Small intestine (tissue), 7 donors: ENCODE measurements at regions not wholly inside any gene's neighbourhood (a gene's known extent, or its start where the extent isn't known, plus 50 kb on each side); places are given as distances from the start of the nearest gene placed in this dataset.

Source experiments
- DNase-seq, 2 donors: peaks; one replicate each; pipeline versions ENCODE4 v3.0.0 to v3.0.0-alpha.2; 2013
- FAIRE-seq: peaks from 2 replicates; lab custom pipeline; 2012; peaks lifted over from hg19 to GRCh38; lab: Jason Lieb, UNC
- H3K27ac ChIP-seq, 3 donors: one replicate each; pipeline ENCODE4 v1.5.1; 2013; ENCODE audit warnings: low read length in 2 of 3, mild to moderate bottlenecking in 2 of 3, control low read depth in 1 of 3, inconsistent platforms in 1 of 3, low read depth in 1 of 3, moderate library complexity in 1 of 3
- H3K27me3 ChIP-seq, 3 donors: one replicate each; pipeline ENCODE4 v1.6.1; 2013; ENCODE audit warnings: low read length in 3 of 3, inconsistent platforms in 1 of 3; ENCODE audit not compliant: control insufficient read depth in 3 of 3, insufficient read depth in 3 of 3
- H3K36me3 ChIP-seq, 3 donors: one replicate each; pipeline ENCODE4 v1.6.1; 2013; ENCODE audit warnings: low read length in 3 of 3, inconsistent platforms in 1 of 3, low read depth in 1 of 3, mild to moderate bottlenecking in 1 of 3, moderate library complexity in 1 of 3; ENCODE audit not compliant: control insufficient read depth in 3 of 3, insufficient read depth in 2 of 3
- H3K4me1 ChIP-seq, 3 donors: one replicate each; pipeline ENCODE4 v1.6.1; 2013; ENCODE audit warnings: low read length in 2 of 3, inconsistent platforms in 1 of 3, low read depth in 1 of 3, mild to moderate bottlenecking in 1 of 3, moderate library complexity in 1 of 3; ENCODE audit not compliant: control insufficient read depth in 3 of 3, insufficient read depth in 2 of 3
- H3K4me3 ChIP-seq, 3 donors: one replicate each; pipeline ENCODE4 v1.5.1; 2013; ENCODE audit warnings: low read length in 3 of 3, control low read depth in 1 of 3, inconsistent platforms in 1 of 3, low read depth in 1 of 3, mild to moderate bottlenecking in 1 of 3, moderate library complexity in 1 of 3
- H3K9me3 ChIP-seq, 2 donors: one replicate each; pipeline ENCODE4 v1.6.1; 2013; ENCODE audit warnings: low read depth in 1 of 2, low read length in 1 of 2; ENCODE audit not compliant: control insufficient read depth in 2 of 2, insufficient read depth in 1 of 2
- WGBS, 3 donors: extraction: QIAGEN DNeasy Blood & Tissue Kit; methylation state at CpG; one replicate each; pipeline ENCODE4 v1.1.7; 2013; 5-methylcytosine and 5-hydroxymethylcytosine counted together
- donor health status: healthy with polysubstance abuse.
- donor health status: control.
- donor health status: control.
- donor health status: Bipolar disorder and iron deficiency.
- donor health status: healthy.

- peak in 1 of 2 donors; percentile 40 for DNase-seq
- no peak for FAIRE-seq
- Histone ChIP-seq H3K9me3 (no peaks in the 10 kb centered on the region), H3K27ac (peak overlapping the region in 1 of 3 donors; percentile 34), H3K4me1 (peaks cover 0 to 23% (median 0%) of the 10 kb centered on the region in 3 donors), H3K27me3 (no peaks in the 10 kb centered on the region), H3K36me3 (no peaks in the 10 kb centered on the region), H3K4me3 (no peak overlapping the region)
- WGBS, 3 donors, result 3 to 26% (median 4%) methylated on average over 1 of the region's 1 CpG
Measured at GRCh38 chr7:88456490-88456889, 149.8 kb upstream of the STEAP4 start.

- 68 to 77% (median 76%) methylated on average over 1 of the region's 1 CpG for WGBS, 3 donors
- FAIRE-seq, result no peak
- no peaks in the 10 kb centered on the region for H3K9me3 ChIP-seq
Measured at GRCh38 chr7:88455696-88456095, 149.0 kb upstream of the STEAP4 start.

GRCh38 chr7:88452646-88453045, 146.0 kb upstream of the STEAP4 start:
- Histone ChIP-seq H3K36me3 (no peaks in the 10 kb centered on the region), H3K4me1 (peaks cover 0 to 23% (median 0%) of the 10 kb centered on the region in 3 donors), H3K4me3 (no peak overlapping the region), H3K27me3 (no peaks in the 10 kb centered on the region), H3K27ac (peak overlapping the region in 1 of 3 donors; percentile 55), H3K9me3 (no peaks in the 10 kb centered on the region)
- DNase-seq, result peak in 1 of 2 donors; percentile 67
- no peak for FAIRE-seq
- 51 to 71% (median 69%) methylated on average over 3 of the region's 3 CpGs for WGBS, 3 donors

More at GRCh38 chr7:88455696-88456095, 149.0 kb upstream of the STEAP4 start:
- Histone ChIP-seq H3K4me1 (peaks cover 0 to 23% (median 0%) of the 10 kb centered on the region in 3 donors), H3K4me3 (no peak overlapping the region), H3K27me3 (no peaks in the 10 kb centered on the region), H3K27ac (no peak overlapping the region), H3K36me3 (no peaks in the 10 kb centered on the region)
- DNase-seq, result no peak

GRCh38 chr7:88450874-88451273, 144.2 kb upstream of the STEAP4 start:
- 74 to 84% (median 74%) methylated on average over 1 of the region's 1 CpG for WGBS, 3 donors
- no peak overlapping the region for H3K27ac ChIP-seq
- no peaks in the 10 kb centered on the region for H3K27me3 ChIP-seq
- peaks cover 0 to 17% (median 0%) of the 10 kb centered on the region in 3 donors for H3K4me1 ChIP-seq
- no peak for FAIRE-seq
- no peaks in the 10 kb centered on the region for H3K9me3 ChIP-seq
- no peaks in the 10 kb centered on the region for H3K36me3 ChIP-seq
- H3K4me3 ChIP-seq, result no peak overlapping the region
- DNase-seq, result no peak

DNA sequence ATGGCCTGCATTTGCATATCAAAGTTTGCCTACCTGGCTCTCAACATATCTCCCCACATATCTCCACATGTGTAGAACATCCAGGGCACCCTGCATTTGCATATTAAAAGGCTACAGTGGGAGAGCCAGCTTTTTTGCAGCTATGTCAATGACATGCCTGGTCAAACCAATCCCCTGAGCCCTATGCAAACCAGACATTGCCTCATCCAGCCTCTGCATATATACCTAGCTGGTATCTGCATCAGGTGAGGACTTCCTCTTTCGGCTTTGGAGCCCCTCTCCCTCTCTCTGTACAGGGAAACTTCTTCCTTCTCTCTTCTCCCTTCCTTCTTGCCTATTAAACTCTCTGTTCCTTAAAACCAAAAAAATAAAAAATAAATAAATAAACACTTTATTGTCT, 142.7 kb upstream of the STEAP4 start:
- WGBS, 3 donors, result 70 to 81% (median 71%) methylated on average over 1 of the region's 1 CpG

DNA sequence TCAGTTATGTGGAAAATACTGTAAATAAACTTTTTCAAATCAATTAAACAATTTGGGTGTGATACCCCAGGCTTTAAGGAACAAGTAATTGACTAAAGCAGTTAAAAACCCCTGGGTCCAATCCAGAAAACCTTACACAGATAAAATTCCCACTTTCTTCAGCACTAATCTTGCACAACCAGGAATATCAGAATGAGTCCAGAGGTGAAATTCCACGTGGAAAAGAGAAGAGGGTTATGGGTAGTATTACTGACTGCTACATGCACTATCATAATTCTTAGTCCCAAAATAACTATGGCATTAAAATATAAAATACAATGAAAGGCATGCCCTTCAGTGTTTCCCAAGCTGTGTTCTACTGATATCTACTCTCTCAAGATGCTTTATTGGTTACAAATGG, 135.7 kb upstream of the STEAP4 start:
- FAIRE-seq (no peak), DNase-seq (peak in 1 of 2 donors; percentile 63)
- peaks cover 0 to 5% of the 10 kb centered on the region in 2 donors for H3K9me3 ChIP-seq
- no peaks in the 10 kb centered on the region for H3K36me3 ChIP-seq
- WGBS, 3 donors, result 14 to 35% (median 16%) methylated on average over 1 of the region's 1 CpG
- no peak overlapping the region for H3K27ac ChIP-seq
- peaks cover 0 to 2% (median 0%) of the 10 kb centered on the region in 3 donors for H3K4me1 ChIP-seq
- no peaks in the 10 kb centered on the region for H3K27me3 ChIP-seq
- no peak overlapping the region for H3K4me3 ChIP-seq

More for the DNA sequence above, 142.7 kb upstream of the STEAP4 start:
- Histone ChIP-seq H3K27me3 (no peaks in the 10 kb centered on the region), H3K4me3 (no peak overlapping the region), H3K4me1 (peaks cover 0 to 16% (median 0%) of the 10 kb centered on the region in 3 donors), H3K27ac (no peak overlapping the region), H3K36me3 (no peaks in the 10 kb centered on the region), H3K9me3 (no peaks in the 10 kb centered on the region)
- DNase-seq (no peak), FAIRE-seq (no peak)

- no peak overlapping the region for H3K4me3 ChIP-seq
- no peaks in the 10 kb centered on the region for H3K27me3 ChIP-seq
- DNase-seq, result no peak
- H3K27ac ChIP-seq, result no peak overlapping the region
- H3K36me3 ChIP-seq, result no peaks in the 10 kb centered on the region
- H3K4me1 ChIP-seq, result peaks cover 0 to 2% (median 0%) of the 10 kb centered on the region in 3 donors
- no peak for FAIRE-seq
- H3K9me3 ChIP-seq, result no peaks in the 10 kb centered on the region
Measured at GRCh38 chr7:88437132-88437531, 130.4 kb upstream of the STEAP4 start.

GRCh38 chr7:88432301-88432700, 125.6 kb upstream of the STEAP4 start:
- Histone ChIP-seq H3K4me1 (no peaks in the 10 kb centered on the region), H3K36me3 (no peaks in the 10 kb centered on the region), H3K27ac (no peak overlapping the region), H3K4me3 (no peak overlapping the region), H3K27me3 (no peaks in the 10 kb centered on the region), H3K9me3 (no peaks in the 10 kb centered on the region)
- FAIRE-seq, result no peak
- WGBS, 3 donors, result 32 to 53% (median 37%) methylated on average over 2 of the region's 2 CpGs
- DNase-seq, result no peak

DNA sequence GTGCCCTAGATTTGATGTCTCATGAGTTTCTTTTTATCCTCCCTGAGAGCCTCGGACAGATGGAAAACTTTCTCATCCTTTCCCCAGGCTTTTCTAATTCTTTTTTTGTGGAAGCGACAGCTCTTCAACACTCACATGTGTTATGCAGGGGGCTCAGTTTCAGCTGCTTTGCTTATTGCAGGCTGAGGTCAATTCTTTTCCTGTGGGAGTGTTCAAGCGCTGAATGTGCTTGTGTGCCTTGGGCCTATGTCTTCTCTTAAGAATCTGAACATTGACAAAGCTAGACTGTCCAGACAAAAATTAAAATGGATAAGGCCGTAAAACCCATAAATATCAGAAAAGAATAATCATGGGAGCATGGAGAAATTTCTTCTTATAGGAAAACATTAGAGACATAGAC, 125.2 kb upstream of the STEAP4 start:
- H3K36me3 ChIP-seq, result no peaks in the 10 kb centered on the region
- H3K4me1 ChIP-seq, result no peaks in the 10 kb centered on the region
- H3K4me3 ChIP-seq, result no peak overlapping the region
- 74 to 88% (median 86%) methylated on average over 4 of the region's 4 CpGs for WGBS, 3 donors
- H3K27ac ChIP-seq, result no peak overlapping the region
- no peak for FAIRE-seq
- no peak for DNase-seq
- no peaks in the 10 kb centered on the region for H3K9me3 ChIP-seq
- no peaks in the 10 kb centered on the region for H3K27me3 ChIP-seq
